ENCODE measurements at regions not wholly inside any gene's neighbourhood (a gene's known extent, or its start where the extent isn't known, plus 50 kb on each side); places are given as distances from the start of the nearest gene placed in this dataset.

DNA sequence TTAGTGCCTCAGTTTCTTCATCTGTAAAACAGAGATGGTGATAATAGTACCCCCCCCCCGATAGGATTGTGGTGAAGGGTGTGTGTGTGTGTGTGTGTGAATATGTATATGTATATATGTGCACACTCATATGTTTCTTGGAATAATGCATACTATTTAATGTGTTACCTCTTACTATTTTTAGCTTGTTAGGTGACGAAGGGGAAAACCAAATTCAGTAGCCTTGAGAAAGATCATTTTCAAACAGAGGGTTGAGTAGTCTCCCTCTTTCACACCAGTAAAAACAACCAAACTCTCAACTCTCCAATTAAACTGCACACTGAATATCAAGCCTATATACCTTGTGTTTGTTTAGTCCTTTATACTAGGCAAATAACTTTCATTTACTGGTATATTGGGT lies 75.7 kb downstream of the NTMT2 start:
- H3K4me2 ChIP-seq (ENCODE audit: low read length), result no peak overlapping the region
- H3K9me3 ChIP-seq (ENCODE audit: low read length), result no peaks in the 10 kb centered on the region
- no peaks in the 10 kb centered on the region for H3K27me3 ChIP-seq (ENCODE audit: insufficient read depth, low read depth, low read length)
- no peaks in the 10 kb centered on the region for H3K36me3 ChIP-seq (ENCODE audit: insufficient read depth, low read length)
- H3K9ac ChIP-seq (ENCODE audit: low read length), result no peak overlapping the region
- H3F3A ChIP-seq (ENCODE audit: insufficient read depth, low read length, poor library complexity, severe bottlenecking), result no peaks in the 10 kb centered on the region
- H4K20me1 ChIP-seq (ENCODE audit: insufficient read depth), result no peaks in the 10 kb centered on the region
- no peak overlapping the region for H3K27ac ChIP-seq (ENCODE audit: low read length)
- H3K79me2 ChIP-seq (replicated peaks; ENCODE audit: insufficient read depth, low read length), result no peaks in the 10 kb centered on the region
- H3K4me3 ChIP-seq (ENCODE audit: low read length), result no peak overlapping the region
- H2AFZ ChIP-seq (ENCODE audit: low read depth, low read length), result no peak overlapping the region
- TF ChIP-seq REST (IDR thresholded peaks at IDR 0.05; ENCODE audit: borderline replicate concordance) (no peak), SMC3 (conservative IDR thresholded peaks at IDR 0.05; ENCODE audit: poor library complexity) (no peak), EP300 (conservative IDR thresholded peaks at IDR 0.05; ENCODE audit: poor library complexity, severe bottlenecking) (no peak), CTCF (IDR thresholded peaks at IDR 0.05; ENCODE audit: poor library complexity, severe bottlenecking) (no peak), TAF1 (IDR thresholded peaks at IDR 0.05; ENCODE audit: low read depth) (no peak), POLR2AphosphoS5 (IDR thresholded peaks at IDR 0.05) (no peak), EZH2 (IDR thresholded peaks at IDR 0.05; ENCODE audit: borderline replicate concordance, insufficient read depth, low read length, poor library complexity, severe bottlenecking) (no peak), MXI1 (conservative IDR thresholded peaks at IDR 0.05; ENCODE audit: poor library complexity, severe bottlenecking) (no peak)
- no peaks in the 10 kb centered on the region for H3K9me2 ChIP-seq (ENCODE audit: insufficient read depth, low read length)

DNA sequence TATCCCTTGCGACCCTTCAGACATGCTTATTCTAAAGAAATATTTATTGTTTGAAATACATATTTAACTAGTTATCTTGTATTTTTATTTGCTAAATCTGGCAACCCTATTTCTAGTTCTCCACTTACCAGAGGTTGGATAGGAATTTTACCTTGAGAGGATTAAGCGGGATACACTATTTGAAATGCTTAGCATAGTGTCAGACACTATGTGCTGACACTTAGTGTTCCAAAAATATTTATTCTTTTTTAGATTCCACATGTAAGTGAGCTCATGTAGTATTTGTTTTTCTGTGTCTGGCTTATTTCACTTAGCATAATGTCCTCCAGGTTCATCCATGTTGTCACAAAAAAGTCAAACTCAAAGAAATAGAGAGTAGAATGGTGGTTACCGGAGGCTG lies 78.7 kb downstream of the NTMT2 start:
- H3K9me2 ChIP-seq (ENCODE audit: insufficient read depth, low read length), result no peaks in the 10 kb centered on the region
- H3K9ac ChIP-seq (ENCODE audit: low read length), result no peak overlapping the region
- TF ChIP-seq MXI1 (conservative IDR thresholded peaks at IDR 0.05; ENCODE audit: poor library complexity, severe bottlenecking), result no peak
- TF ChIP-seq CTCF (IDR thresholded peaks at IDR 0.05; ENCODE audit: poor library complexity, severe bottlenecking), result no peak
- no peak for TF ChIP-seq EP300 (conservative IDR thresholded peaks at IDR 0.05; ENCODE audit: poor library complexity, severe bottlenecking)
- TF ChIP-seq RAD21 (conservative IDR thresholded peaks at IDR 0.05), result no peak
- no peak for TF ChIP-seq SMC3 (conservative IDR thresholded peaks at IDR 0.05; ENCODE audit: poor library complexity)
- TF ChIP-seq POLR2AphosphoS5 (IDR thresholded peaks at IDR 0.05), result no peak
- no peak for TF ChIP-seq EZH2 (IDR thresholded peaks at IDR 0.05; ENCODE audit: borderline replicate concordance, insufficient read depth, low read length, poor library complexity, severe bottlenecking)
- no peak for TF ChIP-seq TAF1 (IDR thresholded peaks at IDR 0.05; ENCODE audit: low read depth)
- TF ChIP-seq REST (IDR thresholded peaks at IDR 0.05; ENCODE audit: borderline replicate concordance), result no peak
- no peaks in the 10 kb centered on the region for H3K36me3 ChIP-seq (ENCODE audit: insufficient read depth, low read length)
- no peak overlapping the region for H3K27ac ChIP-seq (ENCODE audit: low read length)
- no peaks in the 10 kb centered on the region for H4K20me1 ChIP-seq (ENCODE audit: insufficient read depth)
- no peaks in the 10 kb centered on the region for H3K79me2 ChIP-seq (replicated peaks; ENCODE audit: insufficient read depth, low read length)
- H2AFZ ChIP-seq (ENCODE audit: low read depth, low read length), result no peak overlapping the region
- H3K4me2 ChIP-seq (ENCODE audit: low read length), result no peak overlapping the region
- H3K9me3 ChIP-seq (ENCODE audit: low read length), result no peaks in the 10 kb centered on the region
- H3K27me3 ChIP-seq (ENCODE audit: insufficient read depth, low read depth, low read length), result no peaks in the 10 kb centered on the region
- H3K4me3 ChIP-seq (ENCODE audit: low read length), result no peak overlapping the region
- H3F3A ChIP-seq (ENCODE audit: insufficient read depth, low read length, poor library complexity, severe bottlenecking), result no peaks in the 10 kb centered on the region

All from neural cell (in vitro differentiated cells).